Mucosa of descending colon (tissue), 3 donors: ENCODE measurements at regions not wholly inside any gene's neighbourhood (a gene's known extent, or its start where the extent isn't known, plus 50 kb on each side); places are given as distances from the start of the nearest gene placed in this dataset.

Source experiments
- ATAC-seq: fragments of 200-7000 bp; cut with Tn5 transposase; one replicate; pipeline ENCODE4 v1.9.1; 2020; ENCODE audit warnings: mild to moderate bottlenecking, moderate library complexity
- DNase-seq, 3 donors: peaks; one replicate each; pipeline ENCODE4 v3.0.0-alpha.2; 2020
- H3K36me3 ChIP-seq: fragments of 200-600 bp; one replicate; pipeline ENCODE4 v1.8.0; 2021; ENCODE audit warnings: low read depth, mild to moderate bottlenecking
- H3K4me1 ChIP-seq: fragments of 200-600 bp; one replicate; pipeline ENCODE4 v1.8.0; 2021; ENCODE audit warnings: low read depth, mild to moderate bottlenecking
- H3K4me3 ChIP-seq: fragments of 200-600 bp; one replicate; pipeline ENCODE4 v1.8.0; 2021; ENCODE audit warnings: mild to moderate bottlenecking
- H3K9me3 ChIP-seq: fragments of 200-600 bp; one replicate; pipeline ENCODE4 v1.8.0; 2021; ENCODE audit warnings: mild to moderate bottlenecking
- intact Hi-C, 2 donors: fragments of 100-400 bp; cut with DNase I in 1 of 2; cut with micrococcal nuclease in 1 of 2; formaldehyde crosslinking; loops; one replicate each; pipeline versions ENCODE4 v1.11.0 to v1.11.1; 2022; cut with DNase I, micrococcal nuclease
- TF ChIP-seq, protein P1 (sequence below): fragments of 200-600 bp; IDR thresholded peaks from one replicate; pipeline ENCODE4 v1.8.0; 2022; ENCODE audit warnings: antibody characterized with exemption, mild to moderate bottlenecking
- donor health status: DM: no; HTN: no; CAD: no; lungs with moderate emphysema.
- donor health status: DM: no; HTN: no; CAD: no.
- donor health status: DM: no; HTN: yes; CAD: no.

GRCh38 chr7:33735403-33735802, 169.9 kb upstream of the BMPER start:
- no peak for ATAC-seq
- Histone ChIP-seq H3K36me3 (no peaks in the 10 kb centered on the region), H3K4me1 (no peaks in the 10 kb centered on the region), H3K9me3 (no peaks in the 10 kb centered on the region), H3K4me3 (no peak overlapping the region)
- no peak for DNase-seq
- TF ChIP-seq, protein P1, sequence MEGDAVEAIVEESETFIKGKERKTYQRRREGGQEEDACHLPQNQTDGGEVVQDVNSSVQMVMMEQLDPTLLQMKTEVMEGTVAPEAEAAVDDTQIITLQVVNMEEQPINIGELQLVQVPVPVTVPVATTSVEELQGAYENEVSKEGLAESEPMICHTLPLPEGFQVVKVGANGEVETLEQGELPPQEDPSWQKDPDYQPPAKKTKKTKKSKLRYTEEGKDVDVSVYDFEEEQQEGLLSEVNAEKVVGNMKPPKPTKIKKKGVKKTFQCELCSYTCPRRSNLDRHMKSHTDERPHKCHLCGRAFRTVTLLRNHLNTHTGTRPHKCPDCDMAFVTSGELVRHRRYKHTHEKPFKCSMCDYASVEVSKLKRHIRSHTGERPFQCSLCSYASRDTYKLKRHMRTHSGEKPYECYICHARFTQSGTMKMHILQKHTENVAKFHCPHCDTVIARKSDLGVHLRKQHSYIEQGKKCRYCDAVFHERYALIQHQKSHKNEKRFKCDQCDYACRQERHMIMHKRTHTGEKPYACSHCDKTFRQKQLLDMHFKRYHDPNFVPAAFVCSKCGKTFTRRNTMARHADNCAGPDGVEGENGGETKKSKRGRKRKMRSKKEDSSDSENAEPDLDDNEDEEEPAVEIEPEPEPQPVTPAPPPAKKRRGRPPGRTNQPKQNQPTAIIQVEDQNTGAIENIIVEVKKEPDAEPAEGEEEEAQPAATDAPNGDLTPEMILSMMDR, result no peak
- intact Hi-C loops, result no loop called here

DNA sequence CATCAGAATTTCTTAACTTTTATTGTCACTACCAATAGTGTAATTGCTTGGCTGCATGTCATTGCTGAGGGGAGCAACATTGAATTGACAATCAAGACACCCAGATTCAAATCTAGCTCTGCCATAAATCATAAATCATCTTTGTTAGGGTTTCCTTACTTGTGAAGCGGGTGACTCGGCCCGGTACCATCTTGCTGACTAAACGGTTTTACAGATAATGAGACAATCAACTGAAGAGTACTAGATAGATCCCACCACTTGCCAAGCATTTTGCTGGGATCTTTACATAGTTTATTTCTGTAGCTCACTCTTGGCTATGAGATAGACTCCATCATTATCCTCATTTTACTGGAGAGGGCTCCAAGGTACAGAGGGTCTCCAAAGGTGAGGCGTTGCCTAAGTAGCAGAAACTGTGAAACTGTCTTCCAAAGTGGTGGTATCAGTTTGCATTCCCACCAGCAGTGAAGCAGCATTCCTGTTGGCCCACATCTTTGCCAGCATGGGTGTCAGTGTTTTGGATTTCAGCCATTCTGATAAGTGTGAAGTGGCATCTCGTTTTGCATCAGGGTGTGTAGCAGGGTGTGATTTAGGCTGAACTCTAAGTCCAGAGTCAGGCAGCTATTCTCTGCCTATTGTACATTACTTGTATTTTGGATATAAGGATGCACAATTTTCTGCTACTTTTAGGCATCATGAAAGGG, 168.7 kb upstream of the BMPER start:
- intact Hi-C loops, result no loop called here
- H3K4me3 ChIP-seq, result no peak overlapping the region
- no peaks in the 10 kb centered on the region for H3K9me3 ChIP-seq
- TF ChIP-seq, protein P1, result no peak
- ATAC-seq, result no peak
- H3K4me1 ChIP-seq, result no peaks in the 10 kb centered on the region
- H3K36me3 ChIP-seq, result no peaks in the 10 kb centered on the region
- no peak for DNase-seq

DNA sequence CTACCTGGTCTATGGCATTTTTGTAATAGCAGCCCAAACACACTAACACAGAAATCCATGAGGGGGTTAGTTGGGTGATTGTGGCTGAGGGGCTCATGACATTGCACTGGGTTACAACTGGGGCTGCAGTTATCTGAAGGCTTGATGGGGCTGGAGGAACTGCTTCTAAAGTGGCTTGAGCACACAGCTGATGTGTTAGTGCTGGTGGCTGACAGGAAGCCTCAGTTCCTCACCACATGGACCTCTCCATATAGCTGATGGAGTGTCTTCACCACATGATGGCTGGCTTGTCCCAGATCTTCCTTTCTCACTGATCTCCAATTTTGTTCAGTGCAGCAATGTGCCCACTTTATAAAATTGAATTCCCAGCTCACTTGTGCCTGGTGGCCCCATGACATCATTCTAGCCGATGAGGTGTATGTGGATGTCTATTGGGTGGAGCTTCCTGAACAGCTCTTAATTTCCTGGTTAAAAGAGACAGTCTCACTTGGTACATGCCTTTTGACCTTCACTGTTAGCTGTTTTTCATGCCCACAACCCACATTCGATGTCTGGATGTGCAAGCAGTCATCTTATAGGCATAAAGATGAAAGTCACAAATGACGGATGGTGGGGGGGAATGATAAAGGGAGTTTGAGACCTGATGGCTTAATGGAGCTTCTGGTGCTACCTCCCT, 166.9 kb upstream of the BMPER start:
- DNase-seq (no peak), ATAC-seq (no peak)
- H3K4me1 ChIP-seq, result no peaks in the 10 kb centered on the region
- no peaks in the 10 kb centered on the region for H3K36me3 ChIP-seq
- TF ChIP-seq, protein P1, result no peak
- intact Hi-C loops, result no loop called here
- H3K4me3 ChIP-seq, result no peak overlapping the region
- no peaks in the 10 kb centered on the region for H3K9me3 ChIP-seq

DNA sequence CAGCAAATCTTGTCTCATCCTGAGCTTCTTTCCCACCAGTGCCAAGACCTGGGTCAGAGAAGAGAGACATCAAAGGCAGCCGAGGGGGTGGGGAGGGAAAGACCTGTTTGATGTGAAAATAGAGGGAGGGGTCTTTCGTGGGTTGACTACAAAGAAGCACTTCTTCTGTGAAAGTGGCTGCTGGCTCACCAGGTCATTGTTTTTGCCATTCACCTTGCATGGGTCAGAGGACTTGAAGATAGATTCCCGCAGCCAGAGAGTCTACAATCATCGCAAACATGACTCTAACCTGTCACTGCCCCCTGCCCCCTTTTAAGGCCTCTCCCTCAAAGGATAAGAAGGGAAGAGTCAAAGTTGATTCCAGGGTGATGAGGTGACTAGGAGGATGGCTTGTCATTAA, 166.1 kb upstream of the BMPER start:
- Histone ChIP-seq H3K4me1 (no peaks in the 10 kb centered on the region), H3K9me3 (no peaks in the 10 kb centered on the region), H3K36me3 (no peaks in the 10 kb centered on the region), H3K4me3 (no peak overlapping the region)
- TF ChIP-seq, protein P1, result no peak
- intact Hi-C loops, result no loop called here
- ATAC-seq (no peak), DNase-seq (no peak)

GRCh38 chr7:33742521-33742920, 162.8 kb upstream of the BMPER start:
- no peaks in the 10 kb centered on the region for H3K4me1 ChIP-seq
- TF ChIP-seq, protein P1, result no peak
- DNase-seq (no peak), ATAC-seq (peak; percentile 72)
- no peak overlapping the region for H3K4me3 ChIP-seq
- H3K9me3 ChIP-seq, result no peaks in the 10 kb centered on the region
- no peaks in the 10 kb centered on the region for H3K36me3 ChIP-seq
- intact Hi-C loops, result no loop called here
